H9 (cell line): ENCODE measurements at regions not wholly inside any gene's neighbourhood (a gene's known extent, or its start where the extent isn't known, plus 50 kb on each side); places are given as distances from the start of the nearest gene placed in this dataset.

Experiments
- DNase-seq: peaks from one replicate; pipeline ENCODE4 v3.0.0-alpha.2; 2017
- H2AFZ ChIP-seq: one replicate; pipeline ENCODE4 v1.6.1; 2013; ENCODE audit warnings: mild to moderate bottlenecking, low read length, control low read depth, moderate library complexity
- H2AK5ac ChIP-seq: 2 replicates; pipeline ENCODE4 v1.6.1; 2013; ENCODE audit warnings: low read length, control low read depth, mixed read lengths; ENCODE audit not compliant: insufficient read length
- H2BK120ac ChIP-seq: one replicate; pipeline ENCODE4 v1.6.1; 2013; ENCODE audit warnings: low read depth, mild to moderate bottlenecking, low read length, control low read depth, inconsistent platforms; ENCODE audit not compliant: poor library complexity, severe bottlenecking
- H2BK12ac ChIP-seq: 2 replicates; pipeline ENCODE4 v1.6.1; 2013; ENCODE audit warnings: low read length, control low read depth, mixed read lengths, low read depth; ENCODE audit not compliant: insufficient read length
- H2BK15ac ChIP-seq: 2 replicates; pipeline ENCODE4 v1.6.1; 2013; ENCODE audit warnings: low read depth, low read length, control low read depth
- H2BK20ac ChIP-seq: one replicate; pipeline ENCODE4 v1.6.1; 2013; ENCODE audit warnings: low read depth, mild to moderate bottlenecking, low read length, control low read depth, inconsistent platforms; ENCODE audit not compliant: poor library complexity, severe bottlenecking
- H2BK5ac ChIP-seq: 2 replicates; pipeline ENCODE4 v1.6.1; 2013; ENCODE audit warnings: low read length, control low read depth, mixed read lengths; ENCODE audit not compliant: insufficient read length
- H3K14ac ChIP-seq: 2 replicates; pipeline ENCODE4 v1.6.1; 2013; ENCODE audit warnings: low read length, control low read depth; ENCODE audit not compliant: insufficient read depth
- H3K18ac ChIP-seq: 2 replicates; pipeline ENCODE4 v1.6.1; 2013; ENCODE audit warnings: low read depth, mild to moderate bottlenecking, mixed read lengths, low read length, control low read depth; ENCODE audit not compliant: insufficient read length
- H3K23ac ChIP-seq: 2 replicates; pipeline ENCODE4 v1.6.1; 2013; ENCODE audit warnings: low read length, control low read depth, mixed read lengths, low read depth; ENCODE audit not compliant: insufficient read length
- H3K23me2 ChIP-seq: 2 replicates; pipeline ENCODE4 v1.6.1; 2013; ENCODE audit warnings: low read depth, mild to moderate bottlenecking, mixed read lengths, low read length, control low read depth; ENCODE audit not compliant: insufficient read length, poor library complexity, severe bottlenecking
- H3K27ac ChIP-seq: 2 replicates; pipeline ENCODE4 v1.5.1; 2013; ENCODE audit warnings: low read length, control low read depth, mixed read lengths, low read depth; ENCODE audit not compliant: insufficient read length
- H3K27me3 ChIP-seq: 2 replicates; pipeline ENCODE4 v1.6.1; 2013; ENCODE audit warnings: low read length, control low read depth, inconsistent platforms; ENCODE audit not compliant: insufficient read depth
- H3K4ac ChIP-seq: 2 replicates; pipeline ENCODE4 v1.6.1; 2013; ENCODE audit warnings: low read depth, mild to moderate bottlenecking, control low read depth, inconsistent platforms, low read length, moderate library complexity
- H3K4me1 ChIP-seq: 2 replicates; pipeline ENCODE4 v1.6.1; 2013; ENCODE audit warnings: low read length, control low read depth, inconsistent platforms; ENCODE audit not compliant: insufficient read depth
- H3K4me2 ChIP-seq: 2 replicates; pipeline ENCODE4 v1.6.1; 2013; ENCODE audit warnings: low read length, control low read depth, mixed read lengths; ENCODE audit not compliant: insufficient read length, insufficient read depth
- H3K56ac ChIP-seq: 2 replicates; pipeline ENCODE4 v1.6.1; 2013; ENCODE audit warnings: low read depth, mild to moderate bottlenecking, mixed read lengths, low read length, control low read depth; ENCODE audit not compliant: insufficient read length
- H3K79me1 ChIP-seq: 2 replicates; pipeline ENCODE4 v1.6.1; 2013; ENCODE audit warnings: low read depth, mild to moderate bottlenecking, moderate library complexity, low read length, control low read depth, inconsistent platforms; ENCODE audit not compliant: insufficient read depth, poor library complexity, severe bottlenecking
- H3K79me2 ChIP-seq: 2 replicates; pipeline ENCODE4 v1.6.1; 2013; ENCODE audit warnings: low read length, control low read depth, inconsistent platforms; ENCODE audit not compliant: insufficient read depth
- H3K9ac ChIP-seq: 2 replicates; pipeline ENCODE4 v1.6.1; 2013; ENCODE audit warnings: low read length, control low read depth, mixed read lengths; ENCODE audit not compliant: insufficient read length; ENCODE audit errors: extremely low read depth
- H3K9me3 ChIP-seq: one replicate; pipeline ENCODE4 v1.6.1; 2013; ENCODE audit warnings: low read depth, low read length, inconsistent platforms; ENCODE audit not compliant: control insufficient read depth
- H3T11ph ChIP-seq: one replicate; pipeline ENCODE4 v1.6.1; 2013; ENCODE audit warnings: mild to moderate bottlenecking, low read length, control low read depth, inconsistent platforms
- H4K20me1 ChIP-seq: one replicate; pipeline ENCODE4 v1.6.1; 2013; ENCODE audit not compliant: control insufficient read depth, insufficient read length, insufficient read depth
- H4K5ac ChIP-seq: 2 replicates; pipeline ENCODE4 v1.6.1; 2013; ENCODE audit warnings: low read depth, mild to moderate bottlenecking, mixed read lengths, low read length, control low read depth; ENCODE audit not compliant: insufficient read length
- H4K8ac ChIP-seq: replicated peaks from 2 replicates; pipeline ENCODE4 v1.6.1; 2013; ENCODE audit warnings: low read length, control low read depth, mixed read lengths, low read depth; ENCODE audit not compliant: insufficient read length
- H4K91ac ChIP-seq: 2 replicates; pipeline ENCODE4 v1.6.1; 2013; ENCODE audit warnings: low read depth, mild to moderate bottlenecking, moderate library complexity, mixed read lengths, low read length, control low read depth; ENCODE audit not compliant: insufficient read length
- H3K27ac Mint-ChIP-seq, 3 experiments: 2 replicates in 2 of 3; 3 replicates in 1 of 3; pipeline ENCODE4 v1.8.0; 2020 to 2021; ENCODE audit warnings: mixed read lengths in 3 of 3, mild to moderate bottlenecking in 1 of 3, moderate library complexity in 1 of 3
- H3K27me3 Mint-ChIP-seq: 2 replicates; pipeline ENCODE4 v1.8.0; 2021; ENCODE audit warnings: low read depth, mild to moderate bottlenecking, moderate library complexity, mixed read lengths
- H3K36me3 Mint-ChIP-seq, 3 experiments: 2 replicates in 2 of 3; 3 replicates in 1 of 3; pipeline ENCODE4 v1.8.0; 2020 to 2021; ENCODE audit warnings: low read depth in 3 of 3, mixed read lengths in 3 of 3; ENCODE audit not compliant: insufficient read depth in 1 of 3
- H3K4me1 Mint-ChIP-seq, 2 experiments: 2 replicates each; pipeline ENCODE4 v1.8.0; 2020; ENCODE audit warnings: mixed read lengths in 2 of 2
- H3K4me3 Mint-ChIP-seq, 2 experiments: 2 replicates in 1 of 2; 3 replicates in 1 of 2; pipeline ENCODE4 v1.8.0; 2020 to 2021; ENCODE audit warnings: mild to moderate bottlenecking in 2 of 2, mixed read lengths in 2 of 2, moderate library complexity in 1 of 2
- H3K9me3 Mint-ChIP-seq, 2 experiments: 2 replicates in 1 of 2; 3 replicates in 1 of 2; pipeline ENCODE4 v1.8.0; 2020; ENCODE audit warnings: mild to moderate bottlenecking in 2 of 2, mixed read lengths in 2 of 2, moderate library complexity in 1 of 2
- WGBS: extraction: QIAGEN DNeasy Blood & Tissue Kit; methylation state at CpG from one replicate; pipeline ENCODE4 v1.1.7; 2013; ENCODE audit warnings: missing lambda C conversion rate, low lambda C conversion rate, mixed read lengths; ENCODE audit not compliant: insufficient read length; ENCODE audit errors: extremely low coverage; 5-methylcytosine and 5-hydroxymethylcytosine counted together
- TF ChIP-seq, protein P1 (sequence below): fragments of 200-600 bp; sonication (generic); conservative IDR thresholded peaks from 3 replicates; pipeline ENCODE4 v1.8.0; 2021; ENCODE audit warnings: antibody characterized with exemption, mild to moderate bottlenecking

GRCh38 chr4:101697266-101697665, 93.3 kb upstream of the BANK1 start:
- no peak overlapping the region for H3K4ac ChIP-seq
- TF ChIP-seq, protein P1, sequence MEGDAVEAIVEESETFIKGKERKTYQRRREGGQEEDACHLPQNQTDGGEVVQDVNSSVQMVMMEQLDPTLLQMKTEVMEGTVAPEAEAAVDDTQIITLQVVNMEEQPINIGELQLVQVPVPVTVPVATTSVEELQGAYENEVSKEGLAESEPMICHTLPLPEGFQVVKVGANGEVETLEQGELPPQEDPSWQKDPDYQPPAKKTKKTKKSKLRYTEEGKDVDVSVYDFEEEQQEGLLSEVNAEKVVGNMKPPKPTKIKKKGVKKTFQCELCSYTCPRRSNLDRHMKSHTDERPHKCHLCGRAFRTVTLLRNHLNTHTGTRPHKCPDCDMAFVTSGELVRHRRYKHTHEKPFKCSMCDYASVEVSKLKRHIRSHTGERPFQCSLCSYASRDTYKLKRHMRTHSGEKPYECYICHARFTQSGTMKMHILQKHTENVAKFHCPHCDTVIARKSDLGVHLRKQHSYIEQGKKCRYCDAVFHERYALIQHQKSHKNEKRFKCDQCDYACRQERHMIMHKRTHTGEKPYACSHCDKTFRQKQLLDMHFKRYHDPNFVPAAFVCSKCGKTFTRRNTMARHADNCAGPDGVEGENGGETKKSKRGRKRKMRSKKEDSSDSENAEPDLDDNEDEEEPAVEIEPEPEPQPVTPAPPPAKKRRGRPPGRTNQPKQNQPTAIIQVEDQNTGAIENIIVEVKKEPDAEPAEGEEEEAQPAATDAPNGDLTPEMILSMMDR = no peak
- no CpG with 5 or more reads among the region's 1 CpG for WGBS
- no peak overlapping the region for H2AFZ ChIP-seq
- H3K14ac ChIP-seq = no peak overlapping the region
- no peak overlapping the region for H2BK20ac ChIP-seq
- H3K4me2 ChIP-seq = no peak overlapping the region
- H4K8ac ChIP-seq = no peak overlapping the region
- H3K27me3 ChIP-seq = no peaks in the 10 kb centered on the region
- no peak overlapping the region for H3T11ph ChIP-seq
- no peak overlapping the region for H3K23ac ChIP-seq
- H2AK5ac ChIP-seq = no peak overlapping the region
- H3K9ac ChIP-seq = no peak overlapping the region
- Mint-ChIP-seq H3K4me3 (no peak overlapping the region), H3K4me1 (peaks cover 4 to 6% of the 10 kb centered on the region in 2 experiments; a peak in 2 of 4 replicates), H3K9me3 (no peaks in the 10 kb centered on the region; a peak in 1 of 5 replicates), H3K27ac (no peak overlapping the region; a peak in 1 of 7 replicates), H3K36me3 (no peaks in the 10 kb centered on the region), H3K27me3 (no peaks in the 10 kb centered on the region)
- no peak overlapping the region for H2BK15ac ChIP-seq
- H2BK12ac ChIP-seq = no peak overlapping the region
- no peak overlapping the region for H2BK5ac ChIP-seq
- DNase-seq = no peak
- H3K56ac ChIP-seq = no peak overlapping the region
- no peak overlapping the region for H4K91ac ChIP-seq
- no peaks in the 10 kb centered on the region for H3K79me2 ChIP-seq
- no peaks in the 10 kb centered on the region for H3K23me2 ChIP-seq
- H3K79me1 ChIP-seq = no peaks in the 10 kb centered on the region
- no peak overlapping the region for H3K18ac ChIP-seq
- H4K5ac ChIP-seq = no peak overlapping the region
- no peaks in the 10 kb centered on the region for H3K9me3 ChIP-seq
- H3K4me1 ChIP-seq = no peaks in the 10 kb centered on the region
- H2BK120ac ChIP-seq = no peak overlapping the region
- no peak overlapping the region for H3K27ac ChIP-seq
- H4K20me1 ChIP-seq = no peaks in the 10 kb centered on the region
